K562 (cell line): ENCODE measurements at regions not wholly inside any gene's neighbourhood (a gene's known extent, or its start where the extent isn't known, plus 50 kb on each side); places are given as distances from the start of the nearest gene placed in this dataset.

ENCODE experiments used
- ATAC-seq: fragments of 200-7000 bp; cut with Tn5 transposase; 3 replicates; pipeline ENCODE4 v1.9.1; 2020; ENCODE audit warnings: moderate library complexity
- BruUV-seq: library from RNA; stranded (reverse); fragments of 400-500 nt; replicated peaks from 2 replicates; lab custom pipeline; 2021; lab: Mats Ljungman, UMichigan
- CTCF ChIA-PET: fragments of 300-600 bp; formaldehyde crosslinking; extraction: SDS; loops from one replicate; lab custom pipeline; 2021; ENCODE audit warnings: low intra/inter-chr PET ratio; lab: Yijun Ruan, JAX
- POLR2A ChIA-PET: fragments of 300-600, 350-650 bp; sonication (Branson Sonifier 250); formaldehyde crosslinking; extraction: SDS; loops from one replicate; lab custom pipeline; 2021; ENCODE audit warnings: antibody characterized with exemption, inconsistent platforms; lab: Yijun Ruan, JAX
- DNase-seq, 4 experiments: peaks; one replicate each; pipeline versions ENCODE4 v3.0.0 to v3.0.0-alpha.2; 2011 to 2018; ENCODE audit warnings: low spot score in 3 of 4, mixed read lengths in 3 of 4; ENCODE audit errors: extremely low read depth in 1 of 4
- FAIRE-seq: peaks from 2 replicates; lab custom pipeline; 2011; peaks lifted over from hg19 to GRCh38; lab: Jason Lieb, UNC
- H2AFZ ChIP-seq: 2 replicates; pipeline ENCODE4 v1.6.0; 2011; ENCODE audit warnings: low read depth, low read length, control low read depth, inconsistent platforms
- H3K27ac ChIP-seq: fragments of 200-600 bp; 3 replicates; pipeline ENCODE4 v1.8.0; 2011; ENCODE audit warnings: low read depth, mild to moderate bottlenecking, control low read depth, inconsistent platforms, low read length, moderate library complexity, mixed read lengths; ENCODE audit errors: extremely low read depth
- H3K27me3 ChIP-seq, 2 experiments: fragments of 300-600 bp in 1 of 2; 2 replicates in 1 of 2; 3 replicates in 1 of 2; pipeline versions ENCODE4 v1.6.0 to v1.8.0; 2011; ENCODE audit warnings: inconsistent platforms in 2 of 2, low read length in 2 of 2, mild to moderate bottlenecking in 1 of 2, mixed read lengths in 1 of 2, moderate library complexity in 1 of 2; ENCODE audit not compliant: control insufficient read depth in 2 of 2, insufficient read depth in 2 of 2
- H3K36me3 ChIP-seq: fragments of 300-600 bp; 3 replicates; pipeline ENCODE4 v1.8.0; 2011; ENCODE audit warnings: mild to moderate bottlenecking, low read length, inconsistent platforms; ENCODE audit not compliant: control insufficient read depth, insufficient read depth
- H3K4me1 ChIP-seq, 2 experiments: fragments of 200-600 bp in 1 of 2; replicated peaks in 1 of 2; 2 replicates in 1 of 2; 3 replicates in 1 of 2; pipeline versions ENCODE4 v1.5.1 to v1.8.0; 2011; ENCODE audit warnings: inconsistent platforms in 2 of 2, low read length in 2 of 2, mild to moderate bottlenecking in 1 of 2, mixed read lengths in 1 of 2, moderate library complexity in 1 of 2; ENCODE audit not compliant: control insufficient read depth in 2 of 2, insufficient read depth in 2 of 2
- H3K4me2 ChIP-seq: 2 replicates; pipeline ENCODE4 v1.6.1; 2011; ENCODE audit warnings: low read length, control low read depth, inconsistent platforms, mixed read lengths; ENCODE audit not compliant: insufficient read depth
- H3K4me3 ChIP-seq: fragments of 200-600 bp; sonication (generic), shearing (Covaris generic); 2 replicates; pipeline ENCODE4 v1.5.1; 2016; ENCODE audit warnings: control low read depth, inconsistent platforms
- H3K79me2 ChIP-seq: fragments of 200-600 bp; 3 replicates; pipeline ENCODE4 v1.8.0; 2011; ENCODE audit warnings: low read length, inconsistent platforms; ENCODE audit not compliant: control insufficient read depth, insufficient read depth
- H3K9ac ChIP-seq, 2 experiments: 2 replicates each; pipeline versions ENCODE4 v1.6.0 to v1.6.1; 2011; ENCODE audit warnings: low read depth in 2 of 2, low read length in 2 of 2, control low read depth in 1 of 2, inconsistent platforms in 1 of 2, mild to moderate bottlenecking in 1 of 2, mixed read lengths in 1 of 2; ENCODE audit not compliant: insufficient read depth in 1 of 2
- H3K9me1 ChIP-seq: one replicate; pipeline ENCODE4 v1.6.0; 2011; ENCODE audit warnings: inconsistent platforms, mild to moderate bottlenecking, low read length, moderate library complexity; ENCODE audit not compliant: control insufficient read depth, insufficient read depth
- H3K9me3 ChIP-seq: replicated peaks from 2 replicates; pipeline ENCODE4 v1.5.1; 2011; ENCODE audit warnings: low read depth, low read length, inconsistent platforms; ENCODE audit not compliant: control insufficient read depth, insufficient read depth
- H4K20me1 ChIP-seq: replicated peaks from 2 replicates; pipeline ENCODE4 v1.6.1; 2011; ENCODE audit warnings: low read length, inconsistent platforms, mixed read lengths; ENCODE audit not compliant: control insufficient read depth, insufficient read depth
- BRCA1 ChIP-seq, 2 experiments: fragments of 450-650 bp in 1 of 2; sonication (generic) in 1 of 2; formaldehyde crosslinking in 1 of 2; IDR thresholded peaks; 2 replicates each; pipeline versions ENCODE4 v1.5.0 to v1.6.1; 2017 to 2020; ENCODE audit warnings: mild to moderate bottlenecking in 1 of 2, missing genetic modification reagents in 1 of 2
- ILK ChIP-seq: fragments of 450-650 bp; IDR thresholded peaks from 2 replicates; pipeline ENCODE4 v1.6.1; 2016; ENCODE audit warnings: missing genetic modification characterization, low read depth, mild to moderate bottlenecking, missing compliant biosample characterization, moderate library complexity, borderline replicate concordance
- NFRKB ChIP-seq: fragments of 450-650 bp; IDR thresholded peaks from 2 replicates; pipeline ENCODE4 v1.6.1; 2016; ENCODE audit warnings: low read depth
- NRF1 ChIP-seq, 2 experiments: fragments of 450-650 bp; IDR thresholded peaks in 1 of 2; conservative IDR thresholded peaks in 1 of 2; 2 replicates each; pipeline ENCODE4 v1.6.1; 2014; ENCODE audit warnings: mild to moderate bottlenecking in 2 of 2
- SLC30A9 ChIP-seq: fragments of 250-450 bp; sonication (Bioruptor Pico); IDR thresholded peaks from 2 replicates; pipeline ENCODE4 v1.8.0; 2022; ENCODE audit warnings: mild to moderate bottlenecking, moderate library complexity
- STAT5A ChIP-seq: IDR thresholded peaks from 2 replicates; pipeline ENCODE4 v1.6.1; 2012; ENCODE audit warnings: low read length, inconsistent platforms, borderline replicate concordance
- TCF3 ChIP-seq: sonication (generic); formaldehyde crosslinking; IDR thresholded peaks from 2 replicates; pipeline ENCODE4 v1.4.0; 2020; ENCODE audit warnings: mild to moderate bottlenecking, missing genetic modification reagents
- TSC22D4 ChIP-seq: fragments of 450-650 bp; IDR thresholded peaks from 2 replicates; pipeline ENCODE4 v1.6.1; 2016; ENCODE audit warnings: missing genetic modification characterization, missing biosample characterization, control low read depth
- ZBTB7A ChIP-seq: IDR thresholded peaks from 2 replicates; pipeline ENCODE4 v1.6.1; 2011; ENCODE audit warnings: low read depth, mild to moderate bottlenecking, low read length, moderate library complexity, borderline replicate concordance; ENCODE audit not compliant: control insufficient read depth
- ZNF184 ChIP-seq: sonication (generic); formaldehyde crosslinking; IDR thresholded peaks from 2 replicates; pipeline ENCODE4 v1.5.0; 2020; ENCODE audit warnings: missing genetic modification reagents
- ZNF347 ChIP-seq: fragments of 450-650 bp; formaldehyde crosslinking; IDR thresholded peaks from 2 replicates; pipeline ENCODE4 v1.4.0; 2020; ENCODE audit warnings: low read depth, mild to moderate bottlenecking, moderate library complexity
- WGBS: fragments of 100-300 bp; shearing (Covaris generic); methylation state at CpG from one replicate; pipeline ENCODE4 v1.1.6; 2016; ENCODE audit warnings: low coverage, mixed read lengths; ENCODE audit not compliant: insufficient coverage; ENCODE audit errors: missing lambda C conversion rate; 5-methylcytosine and 5-hydroxymethylcytosine counted together
- in situ Hi-C: fragments of 300-500 bp; cut with MboI; formaldehyde crosslinking; loops from 4 replicates; pipeline ENCODE4 v1.15.0; 2018; ENCODE audit warnings: inconsistent platforms, mixed read lengths
- intact Hi-C: fragments of 100-400 bp; cut with micrococcal nuclease; formaldehyde crosslinking; loops from 2 replicates; pipeline ENCODE4 v1.14.2; 2022
- TF ChIP-seq, protein P1 (sequence below): fragments of 450-650 bp; formaldehyde crosslinking; conservative IDR thresholded peaks from 2 replicates; pipeline ENCODE4 v1.4.0; 2022; ENCODE audit warnings: mild to moderate bottlenecking, missing genetic modification characterization
- TF ChIP-seq, protein P2 (sequence below), 2 experiments: fragments of 450-650 bp; IDR thresholded peaks; 2 replicates each; pipeline ENCODE4 v1.6.1; 2016

DNA sequence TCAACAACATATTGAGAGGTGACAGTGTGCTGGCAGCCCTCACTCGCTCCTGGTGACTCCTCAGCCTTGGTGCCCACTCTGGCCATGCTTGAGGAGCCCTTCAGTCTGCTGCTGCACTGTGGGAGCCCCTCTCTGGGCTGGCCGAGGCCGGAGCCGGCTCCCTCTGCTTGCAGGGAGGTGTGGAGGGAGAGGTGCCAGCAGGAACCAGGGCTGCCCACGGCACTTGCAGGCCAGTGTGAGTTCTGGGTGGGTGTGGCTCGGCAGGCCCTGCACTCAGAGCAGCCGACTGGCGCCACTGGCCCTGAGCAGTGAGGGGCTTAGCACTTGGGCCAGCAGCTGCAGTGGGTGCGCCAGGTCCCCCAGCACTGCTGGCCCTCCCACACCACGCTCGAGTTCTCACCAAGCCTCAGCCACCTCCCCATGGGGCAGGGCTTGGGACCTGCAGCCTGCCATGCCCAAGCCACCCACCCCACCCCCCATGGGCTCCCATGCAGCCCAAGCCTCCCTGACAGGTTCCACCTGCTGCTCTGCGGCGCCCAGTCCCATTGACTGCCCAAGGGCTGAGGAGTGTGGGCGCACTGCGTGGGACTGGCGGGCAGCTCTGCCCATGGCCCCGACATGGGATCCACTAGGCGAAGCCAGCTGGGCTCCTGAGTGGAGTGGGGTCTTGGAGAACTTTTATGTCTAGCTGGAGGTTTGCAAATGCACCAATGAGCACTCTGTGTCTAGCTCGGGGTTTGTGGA, 377.1 kb upstream of the ANKRD30A start (continued):
- TF ChIP-seq, protein P1, sequence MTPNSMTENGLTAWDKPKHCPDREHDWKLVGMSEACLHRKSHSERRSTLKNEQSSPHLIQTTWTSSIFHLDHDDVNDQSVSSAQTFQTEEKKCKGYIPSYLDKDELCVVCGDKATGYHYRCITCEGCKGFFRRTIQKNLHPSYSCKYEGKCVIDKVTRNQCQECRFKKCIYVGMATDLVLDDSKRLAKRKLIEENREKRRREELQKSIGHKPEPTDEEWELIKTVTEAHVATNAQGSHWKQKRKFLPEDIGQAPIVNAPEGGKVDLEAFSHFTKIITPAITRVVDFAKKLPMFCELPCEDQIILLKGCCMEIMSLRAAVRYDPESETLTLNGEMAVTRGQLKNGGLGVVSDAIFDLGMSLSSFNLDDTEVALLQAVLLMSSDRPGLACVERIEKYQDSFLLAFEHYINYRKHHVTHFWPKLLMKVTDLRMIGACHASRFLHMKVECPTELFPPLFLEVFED (CRISPR knock-in tag) = no peak
- TF ChIP-seq, protein P2, sequence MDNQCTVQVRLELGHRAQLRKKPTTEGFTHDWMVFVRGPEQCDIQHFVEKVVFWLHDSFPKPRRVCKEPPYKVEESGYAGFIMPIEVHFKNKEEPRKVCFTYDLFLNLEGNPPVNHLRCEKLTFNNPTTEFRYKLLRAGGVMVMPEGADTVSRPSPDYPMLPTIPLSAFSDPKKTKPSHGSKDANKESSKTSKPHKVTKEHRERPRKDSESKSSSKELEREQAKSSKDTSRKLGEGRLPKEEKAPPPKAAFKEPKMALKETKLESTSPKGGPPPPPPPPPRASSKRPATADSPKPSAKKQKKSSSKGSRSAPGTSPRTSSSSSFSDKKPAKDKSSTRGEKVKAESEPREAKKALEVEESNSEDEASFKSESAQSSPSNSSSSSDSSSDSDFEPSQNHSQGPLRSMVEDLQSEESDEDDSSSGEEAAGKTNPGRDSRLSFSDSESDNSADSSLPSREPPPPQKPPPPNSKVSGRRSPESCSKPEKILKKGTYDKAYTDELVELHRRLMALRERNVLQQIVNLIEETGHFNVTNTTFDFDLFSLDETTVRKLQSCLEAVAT (IDR thresholded peaks at IDR 0.05) = no peak
- TF ChIP-seq STAT5A (no peak), ZNF184 (no peak), ILK (no peak)

DNA sequence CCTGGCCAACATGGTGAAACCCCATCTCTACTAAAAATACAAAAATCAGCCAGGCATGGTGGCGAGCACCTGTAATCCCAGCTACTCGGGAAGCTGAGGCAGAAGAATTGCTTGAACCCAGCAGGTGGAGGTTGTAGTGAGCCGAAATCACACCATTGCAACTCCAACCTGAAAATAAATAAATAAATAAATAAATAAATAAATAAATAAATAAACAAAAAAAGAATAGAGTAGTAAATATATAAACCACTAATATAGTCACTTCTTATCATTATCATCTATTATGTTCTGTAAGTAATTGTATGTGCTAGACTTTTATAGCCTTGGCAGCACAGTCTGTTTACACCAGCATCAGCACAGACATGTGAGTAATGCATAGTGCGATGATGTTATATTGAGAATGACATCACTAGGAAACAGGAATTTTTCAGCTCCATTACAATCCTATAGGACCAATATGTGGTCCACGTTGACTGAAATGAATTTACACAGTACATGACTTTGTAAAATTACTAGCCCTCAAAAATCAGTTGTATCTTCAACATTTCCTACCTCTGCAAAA, 385.4 kb upstream of the ANKRD30A start:
- ChIA-PET CTCF (no interaction called here), POLR2A (no interaction called here)
- WGBS = 0% methylated on average over 5 of the region's 5 CpGs
- in situ Hi-C loops (no loop called here), intact Hi-C loops (no loop called here)
- no peaks in the 10 kb centered on the region for H4K20me1 ChIP-seq
- no peak overlapping the region for H2AFZ ChIP-seq
- no peak for ATAC-seq
- H3K9me3 ChIP-seq = no peaks in the 10 kb centered on the region
- H3K27me3 ChIP-seq = no peaks in the 10 kb centered on the region
- no TSS peak for BruUV-seq
- no peaks in the 10 kb centered on the region for H3K4me1 ChIP-seq
- FAIRE-seq = no peak
- H3K36me3 ChIP-seq = no peaks in the 10 kb centered on the region
- no peak overlapping the region for H3K4me2 ChIP-seq
- H3K9me1 ChIP-seq = no peaks in the 10 kb centered on the region
- DNase-seq = no peak
- no peak overlapping the region for H3K9ac ChIP-seq
- no peak overlapping the region for H3K4me3 ChIP-seq
- no peaks in the 10 kb centered on the region for H3K79me2 ChIP-seq
- H3K27ac ChIP-seq = no peak overlapping the region
- TF ChIP-seq SLC30A9 (CRISPR knock-in tag) (no peak), NRF1 (conservative IDR thresholded peaks at IDR 0.05 in 1 of 2, IDR thresholded peaks at IDR 0.05 in 1 of 2) (no peak), BRCA1 (IDR thresholded peaks at IDR 0.05) (no peak), BRCA1 (CRISPR knock-in tag; IDR thresholded peaks at IDR 0.05) (no peak), ZBTB7A (no peak), NFRKB (no peak), TSC22D4 (tag) (no peak), TCF3 (CRISPR knock-in tag) (no peak), ZNF347 (CRISPR knock-in tag) (no peak)
